ENCODE measurements at regions not wholly inside any gene's neighbourhood (a gene's known extent, or its start where the extent isn't known, plus 50 kb on each side); places are given as distances from the start of the nearest gene placed in this dataset.

- no peak for DNase-seq
- Histone ChIP-seq H3K27me3 (replicated peaks; ENCODE audit: control insufficient read depth, insufficient read depth, low read length) (no peaks in the 10 kb centered on the region), H3K4me3 (ENCODE audit: low read depth, low read length) (no peak overlapping the region), H3K4me1 (peaks cover 20% of the 10 kb centered on the region), H3K9me3 (no peaks in the 10 kb centered on the region), H3K36me3 (ENCODE audit: control insufficient read depth, insufficient read depth, low read length) (no peaks in the 10 kb centered on the region)
- peaks cover 12% of the 10 kb centered on the region for H3K9me3 Mint-ChIP-seq (ENCODE audit: unreplicated experiment)
- TF ChIP-seq CTCF (IDR thresholded peaks at IDR 0.05; ENCODE audit: insufficient read depth in 1 of 2, low read depth in 1 of 2, low read length in 1 of 2, severe bottlenecking in 1 of 2, unreplicated experiment in 1 of 2), result no peak
- no peak overlapping the region for H3K27ac Mint-ChIP-seq (ENCODE audit: unreplicated experiment)
- H3K27me3 Mint-ChIP-seq (ENCODE audit: insufficient read depth, unreplicated experiment), result no peaks in the 10 kb centered on the region
- H3K4me1 Mint-ChIP-seq (ENCODE audit: low read depth, unreplicated experiment), result peaks cover 20% of the 10 kb centered on the region
- ChIA-PET POLR2A (no interaction called here), CTCF (no interaction called here)
- intact Hi-C loops (cut with micrococcal nuclease; ENCODE audit: unreplicated experiment), result no loop called here
- H3K36me3 Mint-ChIP-seq (ENCODE audit: insufficient read depth, unreplicated experiment), result peaks cover 11% of the 10 kb centered on the region
- no peak overlapping the region for H3K4me3 Mint-ChIP-seq (ENCODE audit: unreplicated experiment)
- BruUV-seq (replicated peaks), result no TSS peak
These were observed 182.1 kb upstream of the NAV2 start for GRCh38 chr11:19530505-19530904.

GRCh38 chr11:19526119-19526518, 186.5 kb upstream of the NAV2 start:
- DNase-seq, result no peak
- no peak overlapping the region for H3K4me3 ChIP-seq (ENCODE audit: low read depth, low read length)
- intact Hi-C loops (cut with micrococcal nuclease; ENCODE audit: unreplicated experiment), result loop anchor here (1.0 kb wide), 1 partner anchor 33 kb away; no protein-coding TSS in a partner anchor
- no peaks in the 10 kb centered on the region for H3K27me3 ChIP-seq (replicated peaks; ENCODE audit: control insufficient read depth, insufficient read depth, low read length)
- TF ChIP-seq CTCF (IDR thresholded peaks at IDR 0.05; ENCODE audit: insufficient read depth in 1 of 2, low read depth in 1 of 2, low read length in 1 of 2, severe bottlenecking in 1 of 2, unreplicated experiment in 1 of 2), result no peak
- Mint-ChIP-seq H3K9me3 (ENCODE audit: unreplicated experiment) (peaks cover 25% of the 10 kb centered on the region), H3K4me1 (ENCODE audit: low read depth, unreplicated experiment) (peaks cover 40% of the 10 kb centered on the region), H3K36me3 (ENCODE audit: insufficient read depth, unreplicated experiment) (peaks cover 23% of the 10 kb centered on the region), H3K27me3 (ENCODE audit: insufficient read depth, unreplicated experiment) (no peaks in the 10 kb centered on the region), H3K4me3 (ENCODE audit: unreplicated experiment) (peak overlapping the region; percentile 47), H3K27ac (ENCODE audit: unreplicated experiment) (peak overlapping the region; percentile 86)
- peaks cover 42% of the 10 kb centered on the region for H3K4me1 ChIP-seq
- H3K9me3 ChIP-seq, result no peaks in the 10 kb centered on the region
- no peaks in the 10 kb centered on the region for H3K36me3 ChIP-seq (ENCODE audit: control insufficient read depth, insufficient read depth, low read length)
- POLR2A ChIA-PET, result interaction anchor here (1.0 kb wide), 1 partner anchor 9 kb away, joined by 3 read pairs; no protein-coding TSS in a partner anchor
- CTCF ChIA-PET, result interaction anchor here (1.1 kb wide), 1 partner anchor 33 kb away, joined by 6 read pairs; no protein-coding TSS in a partner anchor
- TSS peak; percentile 83 for BruUV-seq (replicated peaks)

- peaks cover 42% of the 10 kb centered on the region for H3K4me1 ChIP-seq
- POLR2A ChIA-PET, result interaction anchor here (1.0 kb wide), 1 partner anchor 10 kb away, joined by 3 read pairs; no protein-coding TSS in a partner anchor
- DNase-seq, result peak; percentile 91 to 93
- CTCF ChIA-PET, result interaction anchor here (1.1 kb wide), 1 partner anchor 32 kb away, joined by 6 read pairs; no protein-coding TSS in a partner anchor
- no peak overlapping the region for H3K4me3 ChIP-seq (ENCODE audit: low read depth, low read length)
- Mint-ChIP-seq H3K4me1 (ENCODE audit: low read depth, unreplicated experiment) (peaks cover 40% of the 10 kb centered on the region), H3K36me3 (ENCODE audit: insufficient read depth, unreplicated experiment) (peaks cover 23% of the 10 kb centered on the region), H3K27ac (ENCODE audit: unreplicated experiment) (peak overlapping the region; percentile 86), H3K4me3 (ENCODE audit: unreplicated experiment) (peak overlapping the region; percentile 47), H3K27me3 (ENCODE audit: insufficient read depth, unreplicated experiment) (no peaks in the 10 kb centered on the region), H3K9me3 (ENCODE audit: unreplicated experiment) (peaks cover 25% of the 10 kb centered on the region)
- H3K27me3 ChIP-seq (replicated peaks; ENCODE audit: control insufficient read depth, insufficient read depth, low read length), result no peaks in the 10 kb centered on the region
- TF ChIP-seq CTCF (IDR thresholded peaks at IDR 0.05; ENCODE audit: insufficient read depth in 1 of 2, low read depth in 1 of 2, low read length in 1 of 2, severe bottlenecking in 1 of 2, unreplicated experiment in 1 of 2), result no peak
- no peaks in the 10 kb centered on the region for H3K9me3 ChIP-seq
- intact Hi-C loops (cut with micrococcal nuclease; ENCODE audit: unreplicated experiment), result loop anchor here (1.0 to 2.0 kb wide), 5 partner anchors 17 to 106 kb away; no protein-coding TSS in a partner anchor
- no peaks in the 10 kb centered on the region for H3K36me3 ChIP-seq (ENCODE audit: control insufficient read depth, insufficient read depth, low read length)
- no TSS peak for BruUV-seq (replicated peaks)
These were observed 186.9 kb upstream of the NAV2 start for GRCh38 chr11:19525714-19526113.

Measured in Caco-2 (cell line).